ENCODE measurements at regions not wholly inside any gene's neighbourhood (a gene's known extent, or its start where the extent isn't known, plus 50 kb on each side); places are given as distances from the start of the nearest gene placed in this dataset.

- no peaks in the 10 kb centered on the region for H3K79me2 ChIP-seq (replicated peaks; ENCODE audit: insufficient read depth, low read length)
- no peaks in the 10 kb centered on the region for H4K20me1 ChIP-seq (ENCODE audit: insufficient read depth)
- H3K36me3 ChIP-seq (ENCODE audit: insufficient read depth, low read length), result no peaks in the 10 kb centered on the region
- no peak overlapping the region for H3K27ac ChIP-seq (ENCODE audit: low read length)
- H3K9me2 ChIP-seq (ENCODE audit: insufficient read depth, low read length), result no peaks in the 10 kb centered on the region
- no peak for TF ChIP-seq MXI1 (conservative IDR thresholded peaks at IDR 0.05; ENCODE audit: poor library complexity, severe bottlenecking)
- TF ChIP-seq TAF1 (IDR thresholded peaks at IDR 0.05; ENCODE audit: low read depth), result no peak
- TF ChIP-seq RAD21 (conservative IDR thresholded peaks at IDR 0.05), result no peak
- no peak for TF ChIP-seq EP300 (conservative IDR thresholded peaks at IDR 0.05; ENCODE audit: poor library complexity, severe bottlenecking)
- TF ChIP-seq, protein P1, sequence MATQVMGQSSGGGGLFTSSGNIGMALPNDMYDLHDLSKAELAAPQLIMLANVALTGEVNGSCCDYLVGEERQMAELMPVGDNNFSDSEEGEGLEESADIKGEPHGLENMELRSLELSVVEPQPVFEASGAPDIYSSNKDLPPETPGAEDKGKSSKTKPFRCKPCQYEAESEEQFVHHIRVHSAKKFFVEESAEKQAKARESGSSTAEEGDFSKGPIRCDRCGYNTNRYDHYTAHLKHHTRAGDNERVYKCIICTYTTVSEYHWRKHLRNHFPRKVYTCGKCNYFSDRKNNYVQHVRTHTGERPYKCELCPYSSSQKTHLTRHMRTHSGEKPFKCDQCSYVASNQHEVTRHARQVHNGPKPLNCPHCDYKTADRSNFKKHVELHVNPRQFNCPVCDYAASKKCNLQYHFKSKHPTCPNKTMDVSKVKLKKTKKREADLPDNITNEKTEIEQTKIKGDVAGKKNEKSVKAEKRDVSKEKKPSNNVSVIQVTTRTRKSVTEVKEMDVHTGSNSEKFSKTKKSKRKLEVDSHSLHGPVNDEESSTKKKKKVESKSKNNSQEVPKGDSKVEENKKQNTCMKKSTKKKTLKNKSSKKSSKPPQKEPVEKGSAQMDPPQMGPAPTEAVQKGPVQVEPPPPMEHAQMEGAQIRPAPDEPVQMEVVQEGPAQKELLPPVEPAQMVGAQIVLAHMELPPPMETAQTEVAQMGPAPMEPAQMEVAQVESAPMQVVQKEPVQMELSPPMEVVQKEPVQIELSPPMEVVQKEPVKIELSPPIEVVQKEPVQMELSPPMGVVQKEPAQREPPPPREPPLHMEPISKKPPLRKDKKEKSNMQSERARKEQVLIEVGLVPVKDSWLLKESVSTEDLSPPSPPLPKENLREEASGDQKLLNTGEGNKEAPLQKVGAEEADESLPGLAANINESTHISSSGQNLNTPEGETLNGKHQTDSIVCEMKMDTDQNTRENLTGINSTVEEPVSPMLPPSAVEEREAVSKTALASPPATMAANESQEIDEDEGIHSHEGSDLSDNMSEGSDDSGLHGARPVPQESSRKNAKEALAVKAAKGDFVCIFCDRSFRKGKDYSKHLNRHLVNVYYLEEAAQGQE (IDR thresholded peaks at IDR 0.05; ENCODE audit: borderline replicate concordance), result no peak
- TF ChIP-seq CTCF (IDR thresholded peaks at IDR 0.05; ENCODE audit: poor library complexity, severe bottlenecking), result no peak
- no peak for TF ChIP-seq POLR2AphosphoS5 (IDR thresholded peaks at IDR 0.05)
- TF ChIP-seq EZH2 (IDR thresholded peaks at IDR 0.05; ENCODE audit: borderline replicate concordance, insufficient read depth, low read length, poor library complexity, severe bottlenecking), result no peak
- no peak for TF ChIP-seq SMC3 (conservative IDR thresholded peaks at IDR 0.05; ENCODE audit: poor library complexity)
- no peak overlapping the region for H3K9ac ChIP-seq (ENCODE audit: low read length)
- H2AFZ ChIP-seq (ENCODE audit: low read depth, low read length), result no peak overlapping the region
- H3K4me2 ChIP-seq (ENCODE audit: low read length), result no peak overlapping the region
- no peaks in the 10 kb centered on the region for H3K9me3 ChIP-seq (ENCODE audit: low read length)
- no peaks in the 10 kb centered on the region for H3K27me3 ChIP-seq (ENCODE audit: insufficient read depth, low read depth, low read length)
- no peaks in the 10 kb centered on the region for H3F3A ChIP-seq (ENCODE audit: insufficient read depth, low read length, poor library complexity, severe bottlenecking)
- H3K4me3 ChIP-seq (ENCODE audit: low read length), result no peak overlapping the region
Observed at GRCh38 chr12:125259178-125259867, 194.1 kb downstream of the AACS start.

GRCh38 chr12:125262851-125263250 is 197.6 kb downstream of the AACS start:
- Histone ChIP-seq H3F3A (ENCODE audit: insufficient read depth, low read length, poor library complexity, severe bottlenecking) (no peaks in the 10 kb centered on the region), H3K4me2 (ENCODE audit: low read length) (no peak overlapping the region), H3K9me2 (ENCODE audit: insufficient read depth, low read length) (no peaks in the 10 kb centered on the region), H4K20me1 (ENCODE audit: insufficient read depth) (no peaks in the 10 kb centered on the region), H3K9me3 (ENCODE audit: low read length) (no peaks in the 10 kb centered on the region), H3K9ac (ENCODE audit: low read length) (no peak overlapping the region), H3K27me3 (ENCODE audit: insufficient read depth, low read depth, low read length) (no peaks in the 10 kb centered on the region), H3K79me2 (replicated peaks; ENCODE audit: insufficient read depth, low read length) (no peaks in the 10 kb centered on the region), H3K4me3 (ENCODE audit: low read length) (peak overlapping the region; percentile 16), H2AFZ (ENCODE audit: low read depth, low read length) (no peak overlapping the region), H3K27ac (ENCODE audit: low read length) (peak overlapping the region; percentile 48), H3K36me3 (ENCODE audit: insufficient read depth, low read length) (no peaks in the 10 kb centered on the region)
- TF ChIP-seq CTCF (IDR thresholded peaks at IDR 0.05; ENCODE audit: poor library complexity, severe bottlenecking), result no peak
- TF ChIP-seq POLR2AphosphoS5 (IDR thresholded peaks at IDR 0.05), result peak; percentile 71
